ENCODE measurements at regions not wholly inside any gene's neighbourhood (a gene's known extent, or its start where the extent isn't known, plus 50 kb on each side); places are given as distances from the start of the nearest gene placed in this dataset.

- H3K27me3 ChIP-seq (ENCODE audit: insufficient read depth, low read length) = peaks cover 53% of the 10 kb centered on the region
- TF ChIP-seq POLR2AphosphoS5 (IDR thresholded peaks at IDR 0.05; ENCODE audit: low read depth, low read length) (no peak), ATF3 (IDR thresholded peaks at IDR 0.05) (no peak), FOSL1 (IDR thresholded peaks at IDR 0.05; ENCODE audit: low read depth) (no peak), POLR2A (IDR thresholded peaks at IDR 0.05; ENCODE audit: borderline replicate concordance, extremely low read depth, insufficient read depth, insufficient read length) (no peak), SIN3A (IDR thresholded peaks at IDR 0.05; ENCODE audit: low read depth) (no peak), TCF7L2 (IDR thresholded peaks at IDR 0.05; ENCODE audit: borderline replicate concordance, extremely low read depth, insufficient read depth, insufficient read length) (no peak)
- H3K9ac ChIP-seq (ENCODE audit: low read length) = no peak overlapping the region
- no peaks in the 10 kb centered on the region for H3K9me2 ChIP-seq (ENCODE audit: insufficient read depth)
- H3K27ac ChIP-seq (ENCODE audit: low read depth, low read length) = no peak overlapping the region
- H3K9me3 ChIP-seq (ENCODE audit: control insufficient read depth in 1 of 2, insufficient read depth in 1 of 2, low read depth in 1 of 2, low read length in 2 of 2) = no peaks in the 10 kb centered on the region
- ChIA-PET POLR2A (no interaction called here), CTCF (no interaction called here), RAD21 (ENCODE audit: low non-redundant PET in 1 of 2, low total read pairs in 2 of 2, uncharacterized antibody in 2 of 2, unreplicated experiment in 2 of 2) (no interaction called here)
- intact Hi-C loops (cut with micrococcal nuclease) = no loop called here
- H2AFZ ChIP-seq (ENCODE audit: low read depth, low read length, poor library complexity, severe bottlenecking) = no peak overlapping the region
- DNase-seq (ENCODE audit: low read depth, low spot score) (no peak), ATAC-seq (no peak)
- no peak overlapping the region for H3K4me3 ChIP-seq (replicated peaks in 1 of 2; ENCODE audit: low read depth in 1 of 2, low read length in 2 of 2)
- no peaks in the 10 kb centered on the region for H3K4me1 ChIP-seq (ENCODE audit: control insufficient read depth in 1 of 2, insufficient read depth in 2 of 2, low read length in 2 of 2)
- H3K36me3 ChIP-seq (ENCODE audit: control insufficient read depth in 1 of 2, insufficient read depth in 2 of 2, low read length in 2 of 2) = no peaks in the 10 kb centered on the region
- H3K4me2 ChIP-seq (ENCODE audit: low read length) = no peak overlapping the region
- no peaks in the 10 kb centered on the region for H3K79me2 ChIP-seq (ENCODE audit: insufficient read depth, low read length)
- BruUV-seq (replicated peaks) = no TSS peak
- H4K20me1 ChIP-seq (ENCODE audit: insufficient read depth) = no peaks in the 10 kb centered on the region
Observed at GRCh38 chr4:174105202-174105601, 178.3 kb downstream of the FBXO8 start.

- ChIA-PET RAD21 (ENCODE audit: low non-redundant PET in 1 of 2, low total read pairs in 2 of 2, uncharacterized antibody in 2 of 2, unreplicated experiment in 2 of 2) (no interaction called here), POLR2A (no interaction called here), CTCF (no interaction called here)
- H3K4me1 ChIP-seq (ENCODE audit: control insufficient read depth in 1 of 2, insufficient read depth in 2 of 2, low read length in 2 of 2) = no peaks in the 10 kb centered on the region
- no peak overlapping the region for H2AFZ ChIP-seq (ENCODE audit: low read depth, low read length, poor library complexity, severe bottlenecking)
- DNase-seq (ENCODE audit: low read depth, low spot score) (no peak), ATAC-seq (no peak)
- BruUV-seq (replicated peaks) = no TSS peak
- TF ChIP-seq CBX3 (IDR thresholded peaks at IDR 0.05; ENCODE audit: low read depth) (no peak), ZFX (IDR thresholded peaks at IDR 0.05) (no peak), POLR2AphosphoS5 (IDR thresholded peaks at IDR 0.05; ENCODE audit: low read depth, low read length) (no peak), JUND (IDR thresholded peaks at IDR 0.05) (no peak), ZBTB33 (IDR thresholded peaks at IDR 0.05; ENCODE audit: extremely low read depth, insufficient replicate concordance, low read length) (no peak)
- H3K27me3 ChIP-seq (ENCODE audit: insufficient read depth, low read length) = peaks cover 21% of the 10 kb centered on the region
- H3K4me2 ChIP-seq (ENCODE audit: low read length) = no peak overlapping the region
- intact Hi-C loops (cut with micrococcal nuclease) = no loop called here
- H3K9ac ChIP-seq (ENCODE audit: low read length) = no peak overlapping the region
- H3K9me2 ChIP-seq (ENCODE audit: insufficient read depth) = no peaks in the 10 kb centered on the region
- H3K27ac ChIP-seq (ENCODE audit: low read depth, low read length) = no peak overlapping the region
- no peaks in the 10 kb centered on the region for H3K79me2 ChIP-seq (ENCODE audit: insufficient read depth, low read length)
- no peaks in the 10 kb centered on the region for H3K9me3 ChIP-seq (ENCODE audit: control insufficient read depth in 1 of 2, insufficient read depth in 1 of 2, low read depth in 1 of 2, low read length in 2 of 2)
- H4K20me1 ChIP-seq (ENCODE audit: insufficient read depth) = no peaks in the 10 kb centered on the region
- H3K4me3 ChIP-seq (replicated peaks in 1 of 2; ENCODE audit: low read depth in 1 of 2, low read length in 2 of 2) = no peak overlapping the region
- no peaks in the 10 kb centered on the region for H3K36me3 ChIP-seq (ENCODE audit: control insufficient read depth in 1 of 2, insufficient read depth in 2 of 2, low read length in 2 of 2)
Observed at GRCh38 chr4:174100910-174101309, 182.6 kb downstream of the FBXO8 start.
